ENCODE measurements at regions not wholly inside any gene's neighbourhood (a gene's known extent, or its start where the extent isn't known, plus 50 kb on each side); places are given as distances from the start of the nearest gene placed in this dataset.
"Not testable (repeated sequence)": the region's sequence is repeated elsewhere in the genome, so short reads cannot be mapped to it uniquely, and the experiment has no call there.

DNA sequence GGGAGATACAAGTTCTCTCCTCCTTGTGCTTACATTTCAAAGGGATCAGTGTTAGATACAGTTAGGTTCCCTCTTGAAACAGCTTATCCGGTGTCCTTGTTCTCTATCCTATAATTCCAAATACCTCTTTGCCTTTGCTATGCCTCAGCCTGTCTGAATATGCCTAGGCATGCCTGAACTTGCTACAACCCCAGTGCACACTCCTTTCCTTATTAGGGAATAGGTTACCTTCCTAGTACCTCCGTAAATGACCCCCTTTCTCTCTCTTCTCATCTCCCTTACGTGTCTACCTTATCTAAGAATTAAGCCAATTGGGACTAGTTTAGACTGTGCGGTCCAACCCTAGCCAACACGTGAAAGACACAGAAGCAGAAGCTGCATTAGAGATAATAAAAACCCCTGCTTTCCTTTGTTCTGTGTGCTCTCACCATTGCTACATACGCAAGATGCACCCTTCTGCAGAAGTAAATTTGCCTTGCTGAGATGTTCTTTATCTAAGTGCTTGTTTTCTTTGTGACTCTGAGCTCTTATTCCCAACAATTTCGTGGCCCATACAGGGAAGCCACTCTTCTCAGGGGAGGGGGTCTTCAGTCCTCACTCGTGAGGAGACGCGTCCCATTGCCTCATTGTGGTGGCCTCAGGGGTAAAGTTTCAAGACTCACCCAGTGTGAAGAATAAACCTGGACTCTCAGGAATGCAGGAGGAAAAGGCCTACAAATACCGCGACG is 802.1 kb downstream of the PLA2G4A start:
- DNase-seq (ENCODE audit: low spot score): no peak

DNA sequence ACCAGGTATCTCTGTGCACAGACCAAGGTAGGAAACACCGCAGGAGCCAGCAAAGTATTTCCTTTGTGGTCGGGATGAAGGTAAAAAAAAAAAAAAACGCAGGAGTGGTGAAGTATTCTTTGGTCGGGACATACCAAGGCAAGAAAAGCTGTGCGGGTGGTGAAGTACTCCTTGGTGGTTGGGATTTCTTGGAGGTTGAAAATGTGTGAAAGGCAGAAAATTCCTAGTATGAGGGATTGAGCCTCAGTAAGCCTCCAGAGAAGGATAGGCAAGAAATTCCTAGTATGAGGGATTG is 802.6 kb downstream of the PLA2G4A start:
- no peak for DNase-seq (ENCODE audit: low spot score)

DNA sequence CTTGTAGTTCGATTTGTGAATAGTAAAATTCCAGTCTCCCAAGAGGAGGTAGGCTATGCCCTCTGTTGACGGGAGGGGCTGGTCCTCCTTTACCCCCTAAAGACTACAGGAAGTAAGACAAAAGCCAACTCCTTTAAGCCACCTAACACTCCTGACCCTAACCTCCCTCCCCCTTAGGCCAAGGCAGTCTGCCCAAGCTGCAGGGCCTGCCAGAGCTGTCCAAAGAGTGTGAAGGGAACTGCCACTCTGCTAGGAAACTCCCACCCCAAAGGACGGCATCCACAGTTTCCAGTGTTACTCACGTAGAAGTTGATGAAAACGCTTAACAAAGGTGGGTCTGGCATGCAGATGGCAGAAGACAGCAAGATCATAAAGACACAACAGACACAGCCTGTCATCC is 803.2 kb downstream of the PLA2G4A start:
- no peak for DNase-seq (ENCODE audit: low spot score)

GRCh38 chr1:187634940-187635339 is 806.2 kb downstream of the PLA2G4A start:
- DNase-seq (ENCODE audit: low spot score): no peak

DNA sequence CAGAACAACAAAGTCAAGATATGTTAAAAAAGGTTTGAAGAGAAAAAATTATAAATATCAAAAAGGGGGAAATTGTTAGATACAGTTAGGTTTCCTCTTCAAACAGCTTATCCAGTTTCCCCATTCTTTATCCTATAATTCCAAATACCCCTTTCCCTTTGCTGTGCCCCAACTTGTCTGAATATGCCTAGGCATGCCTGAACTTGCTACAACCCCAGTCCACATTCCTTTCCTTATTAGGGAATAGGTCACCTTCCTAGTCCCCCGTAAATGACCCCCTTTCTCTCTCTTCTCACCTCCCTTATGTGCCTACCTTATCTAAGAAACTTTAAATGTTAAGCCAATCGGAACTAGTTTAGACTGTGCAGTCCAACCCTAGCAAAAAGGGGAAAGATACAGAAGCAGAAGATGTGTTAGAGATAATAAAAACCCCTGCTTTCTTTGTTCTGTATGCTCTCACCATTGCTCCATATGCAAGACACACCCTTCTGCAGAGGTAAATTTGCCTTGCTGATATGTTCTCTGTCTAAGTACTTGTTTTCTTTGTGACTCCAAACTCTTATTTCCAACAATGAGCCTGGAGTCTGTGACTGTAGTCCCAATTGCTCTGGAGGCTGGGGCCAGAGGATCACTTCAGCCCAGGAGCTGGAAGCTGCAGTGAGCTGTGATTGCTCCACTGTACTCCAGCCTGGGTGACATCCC is 810.1 kb downstream of the PLA2G4A start:
- DNase-seq (ENCODE audit: low spot score): no peak

GRCh38 chr1:187641015-187641414 is 812.3 kb downstream of the PLA2G4A start:
- DNase-seq (ENCODE audit: low spot score): no peak

- DNase-seq (ENCODE audit: low spot score): no peak
Observed at GRCh38 chr1:187641463-187641862, 812.7 kb downstream of the PLA2G4A start.

DNA sequence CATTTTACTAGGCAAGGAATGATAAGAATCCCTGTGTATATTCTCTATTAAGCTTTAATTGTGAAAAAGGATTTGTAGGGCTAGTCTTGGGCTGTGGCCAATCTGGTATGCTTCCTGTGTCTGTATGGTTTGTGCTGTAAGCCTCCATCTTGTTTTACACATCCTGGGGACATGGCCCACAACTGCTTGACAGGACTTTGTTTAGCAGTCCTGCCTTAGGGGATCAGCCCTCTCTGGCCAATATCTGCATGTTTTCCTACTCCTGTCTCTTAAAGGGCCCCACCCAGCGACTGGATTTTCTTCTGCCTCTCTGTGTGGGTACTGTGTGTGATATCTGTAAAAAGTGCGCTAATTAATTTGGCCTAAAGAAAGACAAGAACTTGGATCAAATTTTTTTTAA is 813.2 kb downstream of the PLA2G4A start:
- DNase-seq (ENCODE audit: low spot score): no peak

- DNase-seq (ENCODE audit: low spot score): no peak
Observed at GRCh38 chr1:187645651-187646050, 816.9 kb downstream of the PLA2G4A start.

GRCh38 chr1:187646536-187647107 is 817.9 kb downstream of the PLA2G4A start:
- no peak for DNase-seq (ENCODE audit: low spot score)

- no peak for DNase-seq (ENCODE audit: low spot score)
Observed at GRCh38 chr1:187648091-187648490, 819.3 kb downstream of the PLA2G4A start.

GRCh38 chr1:187654635-187655034 is 825.9 kb downstream of the PLA2G4A start:
- DNase-seq (ENCODE audit: low spot score): no peak

DNA sequence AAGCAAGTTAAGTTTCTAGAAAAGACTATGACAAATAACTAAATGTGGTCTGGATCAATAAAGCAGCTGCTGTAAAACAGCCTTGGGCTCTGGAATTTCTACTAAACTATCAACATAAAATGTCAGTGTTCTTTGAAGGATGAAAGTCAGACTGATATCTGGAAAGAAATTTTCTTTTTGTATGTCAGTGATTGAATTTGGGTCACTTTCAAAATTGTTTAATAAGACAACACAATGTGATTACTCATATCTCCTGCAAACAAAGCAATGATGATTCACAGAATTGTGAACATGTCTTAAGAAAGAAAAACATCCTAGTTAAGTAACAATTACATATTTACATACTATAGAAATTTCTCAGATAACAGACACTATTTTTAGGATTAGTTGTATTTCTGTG is 826.4 kb downstream of the PLA2G4A start:
- no peak for DNase-seq (ENCODE audit: low spot score)

GRCh38 chr1:187665483-187665882 is 836.7 kb downstream of the PLA2G4A start:
- no peak for DNase-seq (ENCODE audit: low spot score)

- DNase-seq (ENCODE audit: low spot score): no peak
Observed at GRCh38 chr1:187680823-187681222, 852.1 kb downstream of the PLA2G4A start.

DNA sequence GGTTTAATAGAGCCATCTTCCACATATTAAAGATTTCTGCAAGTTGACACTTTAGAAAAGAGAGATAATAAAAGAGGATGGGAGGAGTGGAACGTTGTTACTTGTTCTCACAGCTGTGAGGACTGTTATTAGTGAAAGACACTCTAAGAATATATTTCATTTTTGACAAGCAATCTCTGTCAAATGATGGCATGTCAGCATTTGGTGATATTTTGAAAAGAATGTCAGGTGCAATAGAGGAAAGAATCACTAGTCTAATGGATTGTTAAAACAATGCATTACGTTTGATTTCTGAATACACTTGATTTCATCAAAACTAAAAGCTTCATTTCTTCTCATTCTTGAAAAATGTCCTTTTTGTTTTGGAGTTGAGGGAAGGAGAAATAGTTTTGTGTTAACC is 853.4 kb downstream of the PLA2G4A start:
- DNase-seq (ENCODE audit: low spot score): no peak

GRCh38 chr1:187685333-187685732 is 856.6 kb downstream of the PLA2G4A start:
- DNase-seq (ENCODE audit: low spot score): no peak

- DNase-seq (ENCODE audit: low spot score): no peak
Observed at GRCh38 chr1:187689129-187689528, 860.4 kb downstream of the PLA2G4A start.

DNA sequence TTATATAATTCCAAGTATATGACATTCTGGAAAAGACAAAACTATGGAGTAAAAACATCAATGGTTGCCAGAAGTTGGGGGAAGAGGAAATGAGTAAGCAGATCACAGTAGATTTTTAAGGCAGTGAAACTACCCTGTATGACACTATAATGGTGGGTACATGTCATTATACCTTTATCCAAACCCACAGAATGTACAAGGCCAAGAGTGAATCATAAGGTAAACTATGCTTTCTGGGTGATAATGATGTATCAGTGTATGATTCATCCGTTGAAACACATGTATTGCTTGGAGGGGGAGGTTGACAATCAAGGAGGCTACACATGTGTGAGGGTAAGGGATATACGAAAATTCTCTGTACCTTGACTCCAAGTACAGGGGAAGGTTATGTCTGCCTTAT is 862.7 kb downstream of the PLA2G4A start:
- no peak for DNase-seq (ENCODE audit: low spot score)

DNA sequence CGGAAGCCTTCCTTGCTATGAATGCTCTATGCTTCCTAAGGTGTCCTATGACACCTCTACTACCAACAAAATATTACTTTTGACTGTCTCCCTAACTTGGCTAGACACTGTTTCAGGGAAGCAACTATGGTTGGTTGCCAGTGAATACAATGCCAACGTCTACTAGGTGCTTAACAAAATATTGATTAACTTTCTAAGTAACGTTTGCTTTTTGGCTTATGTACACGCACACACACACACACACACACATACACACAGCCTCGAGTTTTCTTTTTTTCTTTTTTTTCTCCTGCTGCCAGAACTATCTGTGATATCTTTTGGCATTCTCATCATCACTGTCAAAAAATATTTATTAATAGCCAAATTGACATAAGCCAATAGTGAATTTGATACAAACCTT is 864.0 kb downstream of the PLA2G4A start:
- DNase-seq (ENCODE audit: low spot score): no peak

- DNase-seq (ENCODE audit: low spot score): no peak
Observed at GRCh38 chr1:187696073-187696472, 867.3 kb downstream of the PLA2G4A start.

GRCh38 chr1:187703138-187704130 is 874.7 kb downstream of the PLA2G4A start:
- DNase-seq (ENCODE audit: low spot score): not testable (repeated sequence)
